T-helper 2 cell treated with Interferon-gamma antibody and Interleukin-4, amounts not matched to agents 5 μg/mL and 100 μg/mL, for 36 hours (primary cell): ENCODE measurements at regions not wholly inside any gene's neighbourhood (a gene's known extent, or its start where the extent isn't known, plus 50 kb on each side); places are given as distances from the start of the nearest gene placed in this dataset.

ENCODE experiments used
- DNase-seq: peaks from one replicate; pipeline ENCODE4 v3.0.0; 2021; ENCODE audit warnings: low spot score
- H3K27ac Mint-ChIP-seq: one replicate; pipeline ENCODE4 v1.8.0; 2021; ENCODE audit warnings: mild to moderate bottlenecking, mixed read lengths
- H3K27me3 Mint-ChIP-seq: one replicate; pipeline ENCODE4 v1.8.0; 2021; ENCODE audit warnings: low read depth, mixed read lengths
- H3K36me3 Mint-ChIP-seq: one replicate; pipeline ENCODE4 v1.8.0; 2021; ENCODE audit warnings: low read depth, mixed read lengths
- H3K4me1 Mint-ChIP-seq: one replicate; pipeline ENCODE4 v1.8.0; 2021; ENCODE audit warnings: low read depth, mixed read lengths
- H3K4me3 Mint-ChIP-seq: one replicate; pipeline ENCODE4 v1.8.0; 2022; ENCODE audit warnings: mild to moderate bottlenecking, moderate library complexity, mixed read lengths
- H3K9me3 Mint-ChIP-seq: one replicate; pipeline ENCODE4 v1.8.0; 2021; ENCODE audit warnings: mixed read lengths

DNA sequence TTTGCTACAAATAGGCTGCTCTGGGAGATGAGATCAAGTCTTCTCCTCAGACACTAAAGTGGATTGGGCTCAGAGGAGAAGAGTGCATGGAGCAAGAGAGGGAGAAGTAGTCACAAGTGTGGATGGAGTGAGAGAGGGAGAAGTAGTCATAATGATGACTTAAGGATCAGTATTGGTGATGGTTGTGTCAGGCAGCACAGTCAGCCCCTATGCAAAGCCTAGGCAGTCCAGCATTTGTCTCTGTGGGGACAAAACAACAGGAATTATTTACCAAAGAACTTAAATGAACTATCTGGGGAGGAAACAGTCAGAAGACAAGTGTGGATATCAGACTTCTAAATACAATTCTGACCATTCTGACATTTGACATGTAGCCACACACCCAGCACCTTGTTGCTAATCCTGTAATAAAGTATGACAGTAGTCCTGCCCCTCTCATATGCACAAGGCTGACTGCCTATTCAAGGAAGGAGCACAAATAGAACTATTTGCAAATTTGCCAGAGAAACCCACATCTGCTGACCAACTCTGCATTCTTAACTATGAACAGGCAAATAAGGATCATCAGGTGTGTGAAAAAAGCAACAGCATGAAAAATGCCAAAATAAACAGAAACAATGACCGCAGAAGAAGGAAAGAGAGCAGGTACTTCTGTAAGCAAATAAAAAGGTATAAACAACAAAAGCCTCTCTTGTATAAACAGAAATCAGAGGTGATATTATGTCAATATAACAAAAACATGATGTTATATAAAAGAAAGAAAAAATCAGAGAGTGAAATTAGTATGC, 1597.9 kb upstream of the ACVR2A start:
- Mint-ChIP-seq H3K4me1 (no peaks in the 10 kb centered on the region), H3K9me3 (no peaks in the 10 kb centered on the region), H3K27ac (no peak overlapping the region), H3K27me3 (no peaks in the 10 kb centered on the region), H3K36me3 (no peaks in the 10 kb centered on the region), H3K4me3 (no peak overlapping the region)
- no peak for DNase-seq

DNA sequence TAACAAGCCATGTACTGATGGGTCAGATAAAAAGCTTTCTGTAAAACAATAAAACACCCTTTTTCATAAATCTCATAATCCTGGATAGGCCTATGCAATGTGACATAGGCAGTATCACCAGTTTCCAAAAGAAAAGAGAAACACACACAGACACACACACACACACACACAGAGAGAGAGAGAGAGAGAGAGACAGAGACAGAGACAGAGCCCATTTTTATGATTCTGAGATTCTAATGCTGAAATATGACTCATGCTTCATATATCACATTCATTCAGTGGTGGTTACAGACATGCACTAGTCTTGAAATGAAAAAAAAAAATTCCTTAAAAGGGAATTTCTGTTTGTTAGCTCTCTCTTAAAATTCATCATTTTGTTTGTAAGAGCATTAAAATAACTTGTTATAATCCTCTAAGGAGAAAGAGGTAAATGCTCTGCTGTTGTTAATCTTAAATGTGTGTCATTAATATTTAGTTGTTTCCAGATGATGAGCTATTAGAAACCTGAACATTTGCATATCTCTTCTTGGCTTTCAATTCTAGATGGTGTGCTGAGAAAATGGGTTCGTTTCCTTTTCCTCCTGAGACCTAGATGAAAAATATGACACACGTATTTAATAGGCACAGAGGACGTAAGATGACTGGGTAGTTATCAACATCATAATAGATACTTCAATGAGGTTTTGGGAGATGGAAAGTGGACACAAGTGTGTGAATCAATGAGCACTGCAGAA, 1598.7 kb upstream of the ACVR2A start:
- DNase-seq, result no peak
- Mint-ChIP-seq H3K9me3 (no peaks in the 10 kb centered on the region), H3K27me3 (no peaks in the 10 kb centered on the region), H3K4me3 (no peak overlapping the region), H3K36me3 (no peaks in the 10 kb centered on the region), H3K27ac (no peak overlapping the region), H3K4me1 (no peaks in the 10 kb centered on the region)

DNA sequence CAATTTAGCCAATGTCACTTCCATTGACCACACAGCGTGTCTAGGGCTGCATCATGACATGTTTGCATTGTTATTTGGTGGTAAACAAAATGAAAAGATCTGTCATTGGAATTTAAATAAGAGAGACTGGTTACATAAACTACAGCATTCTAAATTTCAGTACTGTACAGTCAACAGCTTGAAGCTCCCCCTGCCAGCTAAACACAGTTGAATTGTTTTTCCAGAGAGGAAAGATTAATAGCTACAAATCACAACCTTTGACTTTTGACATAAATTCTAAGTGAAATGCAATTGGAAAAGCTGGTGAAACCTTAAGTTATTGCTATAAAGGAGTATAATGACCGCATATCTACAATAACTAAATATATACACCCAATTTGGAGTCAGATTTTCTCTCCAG, 1600.0 kb upstream of the ACVR2A start:
- H3K4me3 Mint-ChIP-seq, result no peak overlapping the region
- H3K27ac Mint-ChIP-seq, result no peak overlapping the region
- no peaks in the 10 kb centered on the region for H3K36me3 Mint-ChIP-seq
- no peaks in the 10 kb centered on the region for H3K9me3 Mint-ChIP-seq
- no peak for DNase-seq
- H3K27me3 Mint-ChIP-seq, result no peaks in the 10 kb centered on the region
- H3K4me1 Mint-ChIP-seq, result no peaks in the 10 kb centered on the region

DNA sequence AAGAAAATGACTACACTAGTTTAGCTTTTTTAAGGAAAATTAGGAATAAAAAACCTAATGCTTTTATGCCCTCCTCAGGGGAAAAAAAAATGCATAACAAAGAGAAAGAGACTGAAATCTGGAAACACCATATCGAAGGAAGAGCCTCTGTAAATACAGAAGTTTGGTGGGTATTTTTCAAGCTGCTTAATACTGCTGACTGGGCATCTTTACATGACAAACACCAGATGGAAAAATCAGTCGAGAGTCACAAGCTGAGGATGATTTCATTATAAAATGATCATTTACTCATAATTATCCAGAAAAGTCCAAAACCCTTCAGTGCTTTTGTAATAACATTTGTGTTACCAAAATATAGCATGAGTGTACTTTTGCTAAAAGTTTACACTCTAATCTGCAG, 1600.7 kb upstream of the ACVR2A start:
- no peak overlapping the region for H3K4me3 Mint-ChIP-seq
- no peak for DNase-seq
- no peaks in the 10 kb centered on the region for H3K36me3 Mint-ChIP-seq
- H3K27me3 Mint-ChIP-seq, result no peaks in the 10 kb centered on the region
- H3K9me3 Mint-ChIP-seq, result no peaks in the 10 kb centered on the region
- H3K4me1 Mint-ChIP-seq, result no peaks in the 10 kb centered on the region
- H3K27ac Mint-ChIP-seq, result no peak overlapping the region

DNA sequence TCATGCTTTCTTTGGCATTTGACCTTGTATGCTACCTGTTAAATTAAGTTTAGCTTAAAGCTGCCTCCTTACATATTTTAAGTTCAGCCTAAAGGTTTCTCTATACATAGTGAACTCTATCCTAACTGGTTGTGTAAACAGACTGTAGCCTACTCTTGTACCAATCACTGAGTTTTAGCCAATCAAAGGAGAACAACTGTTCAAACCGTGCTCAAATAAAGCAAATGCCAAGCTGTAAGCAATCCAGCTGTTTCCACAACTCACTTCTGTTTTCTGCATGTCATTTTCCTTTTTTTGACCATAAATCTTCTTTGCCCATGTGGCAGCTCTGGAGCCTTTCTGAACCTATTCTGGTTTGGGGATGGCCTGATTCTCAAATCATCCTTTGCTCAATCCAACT, 1603.8 kb upstream of the ACVR2A start:
- Mint-ChIP-seq H3K9me3 (no peaks in the 10 kb centered on the region), H3K4me3 (no peak overlapping the region), H3K4me1 (no peaks in the 10 kb centered on the region), H3K27me3 (no peaks in the 10 kb centered on the region), H3K27ac (no peak overlapping the region), H3K36me3 (no peaks in the 10 kb centered on the region)
- DNase-seq, result no peak

DNA sequence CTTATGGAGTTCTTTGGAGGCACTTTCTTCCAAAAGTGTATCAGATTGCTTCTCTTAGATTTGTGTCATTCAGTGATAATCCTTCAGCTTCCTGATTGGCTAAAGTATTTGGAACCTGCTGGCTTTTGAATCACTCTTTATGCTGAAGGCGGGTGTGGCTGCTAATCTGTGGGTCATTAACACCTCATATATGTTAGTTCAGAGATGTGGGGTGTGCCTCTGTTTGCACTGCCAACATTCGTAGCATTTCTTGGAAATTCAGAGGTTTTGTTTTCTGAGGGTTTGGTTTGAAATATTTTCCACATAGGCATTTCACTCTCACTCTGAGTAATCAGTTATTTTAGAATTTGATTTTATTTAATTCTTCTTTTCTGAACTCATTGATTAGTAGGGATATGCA, 1604.4 kb upstream of the ACVR2A start:
- H3K4me1 Mint-ChIP-seq, result no peaks in the 10 kb centered on the region
- no peak overlapping the region for H3K27ac Mint-ChIP-seq
- DNase-seq, result no peak

DNA sequence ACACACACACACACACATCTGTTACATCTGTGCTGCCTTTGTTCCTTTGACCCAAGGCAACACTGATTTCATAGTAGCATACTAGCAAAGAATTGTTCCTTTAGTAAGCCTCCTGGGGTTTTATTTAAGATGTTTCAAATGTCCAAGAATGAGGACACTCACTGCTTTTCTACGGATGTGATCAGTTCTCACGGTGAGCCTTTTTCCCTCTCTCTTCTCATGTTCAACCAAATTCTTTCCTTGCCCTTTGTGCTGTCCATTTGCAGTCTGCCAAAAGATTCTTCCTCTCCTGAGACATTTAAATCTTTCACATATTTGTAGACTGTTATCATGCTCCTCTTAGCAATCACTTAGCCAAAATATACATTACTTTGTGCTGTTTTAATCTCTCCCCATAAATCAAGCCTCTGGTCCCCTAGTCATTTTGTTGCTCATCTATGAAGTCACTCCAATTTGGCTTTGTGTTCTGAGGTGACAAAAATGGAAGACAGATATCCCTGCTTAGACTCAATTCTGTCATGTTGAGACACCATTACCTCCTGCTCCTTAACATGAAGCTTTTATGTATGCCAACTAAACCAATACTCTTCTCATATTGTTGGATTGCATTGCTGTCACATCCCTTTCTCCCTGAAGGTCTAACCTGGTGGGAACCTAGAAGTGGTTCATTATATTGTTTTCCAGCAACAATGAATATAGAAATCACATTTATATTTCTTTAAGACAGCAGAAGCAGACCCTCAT, 1605.3 kb upstream of the ACVR2A start:
- no peaks in the 10 kb centered on the region for H3K27me3 Mint-ChIP-seq
- H3K4me1 Mint-ChIP-seq, result no peaks in the 10 kb centered on the region
- no peak overlapping the region for H3K4me3 Mint-ChIP-seq
- no peak overlapping the region for H3K27ac Mint-ChIP-seq
- DNase-seq, result no peak
- H3K9me3 Mint-ChIP-seq, result no peaks in the 10 kb centered on the region
- H3K36me3 Mint-ChIP-seq, result no peaks in the 10 kb centered on the region

More for the DNA sequence above, 1604.4 kb upstream of the ACVR2A start:
- H3K9me3 Mint-ChIP-seq, result no peaks in the 10 kb centered on the region
- H3K4me3 Mint-ChIP-seq, result no peak overlapping the region
- H3K36me3 Mint-ChIP-seq, result no peaks in the 10 kb centered on the region
- no peaks in the 10 kb centered on the region for H3K27me3 Mint-ChIP-seq

DNA sequence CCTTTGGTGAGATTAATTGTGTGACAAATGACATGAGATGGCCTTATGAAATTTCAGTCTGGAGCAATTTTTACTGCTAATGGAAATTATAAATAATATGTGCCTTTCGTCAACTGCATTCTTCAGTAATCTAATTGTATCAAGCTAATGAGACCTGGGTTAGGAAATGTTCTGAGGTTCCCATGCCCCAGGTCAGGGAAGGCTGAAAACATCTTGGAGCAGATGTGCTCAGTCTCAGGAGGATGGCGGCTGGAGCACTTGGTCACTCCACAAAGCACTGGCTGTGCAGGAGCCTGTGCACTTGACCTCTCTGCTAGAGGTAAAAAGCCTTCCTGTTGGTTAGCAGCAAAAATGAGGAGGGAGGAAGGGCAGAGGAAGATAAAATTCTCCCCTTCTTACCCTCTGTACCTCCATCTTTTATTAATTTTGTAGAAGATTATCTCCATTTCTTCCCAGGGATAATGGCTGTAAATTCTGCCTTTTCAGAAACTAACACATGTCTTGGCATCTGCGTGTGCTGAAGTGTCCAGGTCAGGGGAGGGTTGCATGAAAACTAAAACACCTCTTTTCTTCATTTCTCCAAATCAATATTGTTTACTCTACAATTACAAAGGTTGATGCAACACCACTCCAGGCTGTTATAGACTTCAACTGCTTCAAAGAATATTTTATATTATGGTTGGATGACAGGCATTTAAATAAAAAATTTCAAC, 1606.4 kb upstream of the ACVR2A start:
- Mint-ChIP-seq H3K9me3 (no peaks in the 10 kb centered on the region), H3K4me3 (no peak overlapping the region), H3K27me3 (no peaks in the 10 kb centered on the region), H3K36me3 (no peaks in the 10 kb centered on the region), H3K4me1 (no peaks in the 10 kb centered on the region), H3K27ac (no peak overlapping the region)
- DNase-seq, result no peak

DNA sequence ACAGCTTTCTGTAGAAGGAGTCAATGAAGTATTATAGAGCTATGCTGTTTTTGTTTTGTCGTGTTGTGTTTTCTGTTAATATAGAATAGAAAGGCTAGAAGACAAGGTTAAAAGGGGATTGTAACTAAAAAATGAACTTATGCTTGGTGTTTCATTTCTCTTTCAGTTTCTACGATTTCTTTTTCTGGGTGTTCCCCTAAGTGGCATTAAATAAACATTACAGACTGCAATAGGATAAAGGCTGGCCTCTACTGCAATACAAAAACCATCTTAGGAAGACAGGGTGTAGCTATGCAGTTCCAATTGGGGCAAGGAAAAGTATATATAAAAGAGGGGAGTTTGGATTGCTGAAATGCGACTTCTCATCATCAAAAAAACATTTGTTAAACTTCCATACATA, 1609.7 kb upstream of the ACVR2A start:
- H3K27ac Mint-ChIP-seq, result no peak overlapping the region
- no peak overlapping the region for H3K4me3 Mint-ChIP-seq
- DNase-seq, result no peak
- H3K36me3 Mint-ChIP-seq, result no peaks in the 10 kb centered on the region
- H3K4me1 Mint-ChIP-seq, result no peaks in the 10 kb centered on the region
- H3K9me3 Mint-ChIP-seq, result no peaks in the 10 kb centered on the region
- H3K27me3 Mint-ChIP-seq, result no peaks in the 10 kb centered on the region

DNA sequence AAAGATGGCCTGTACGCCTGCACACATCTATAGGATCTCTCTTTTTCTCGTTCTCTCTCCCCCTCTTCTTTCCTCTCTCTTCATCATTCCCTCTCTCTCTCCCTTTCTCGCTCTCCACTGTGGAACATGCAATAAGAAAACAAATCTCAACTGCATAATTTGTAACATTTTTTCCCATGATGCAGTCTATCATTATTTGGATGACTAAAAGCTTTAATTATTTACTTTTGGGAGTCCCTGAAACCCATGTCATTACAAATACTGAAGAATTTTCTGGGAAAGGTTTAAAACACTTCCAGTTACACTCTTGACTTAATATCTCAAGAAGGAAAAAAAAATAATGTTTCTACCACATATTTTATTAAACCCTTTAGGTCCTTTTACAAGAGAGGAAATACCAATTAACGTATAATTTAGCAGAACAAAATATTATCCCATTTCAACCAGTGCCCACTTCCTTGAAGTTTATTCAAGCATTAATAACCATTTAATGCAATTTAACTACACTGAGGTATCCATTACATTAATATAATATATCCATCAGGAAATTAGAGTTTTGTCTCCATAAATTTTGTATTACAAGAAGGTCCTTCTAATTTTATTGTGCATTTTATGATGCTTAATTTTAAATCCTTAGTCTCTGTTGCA, 1615.2 kb upstream of the ACVR2A start:
- no peaks in the 10 kb centered on the region for H3K4me1 Mint-ChIP-seq
- H3K9me3 Mint-ChIP-seq, result no peaks in the 10 kb centered on the region

DNA sequence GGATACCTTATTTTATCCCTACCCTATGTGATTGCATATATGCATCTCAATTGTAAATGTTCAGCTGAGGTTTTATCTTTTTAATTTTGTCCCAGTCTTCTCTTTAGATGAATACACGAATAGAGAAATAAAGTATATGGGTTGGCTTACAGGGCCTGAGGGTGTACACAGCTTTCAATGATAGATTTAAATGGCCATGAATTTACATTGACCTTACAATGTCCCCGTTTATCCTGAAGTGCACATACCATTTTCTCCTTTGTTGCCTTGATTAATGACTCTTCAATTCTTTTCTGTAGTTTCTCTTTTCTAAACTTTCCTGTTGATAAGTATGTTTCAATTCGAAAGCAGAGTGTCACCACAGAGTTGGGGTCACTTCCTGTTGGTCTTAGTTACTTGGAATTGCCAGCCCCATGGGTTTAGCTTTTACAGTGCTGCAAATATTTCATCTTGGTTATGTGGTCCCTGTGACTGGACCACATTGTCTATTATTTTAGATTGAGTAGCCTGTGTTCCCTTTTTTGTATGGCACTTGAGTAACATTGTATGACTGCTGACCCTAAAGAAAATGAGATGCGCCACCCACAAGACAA, 1616.3 kb upstream of the ACVR2A start:
- no peaks in the 10 kb centered on the region for H3K9me3 Mint-ChIP-seq
- DNase-seq, result no peak
- no peak overlapping the region for H3K4me3 Mint-ChIP-seq
- no peaks in the 10 kb centered on the region for H3K4me1 Mint-ChIP-seq
- no peak overlapping the region for H3K27ac Mint-ChIP-seq
- no peaks in the 10 kb centered on the region for H3K36me3 Mint-ChIP-seq
- H3K27me3 Mint-ChIP-seq, result no peaks in the 10 kb centered on the region

More for the DNA sequence above, 1615.2 kb upstream of the ACVR2A start:
- no peak for DNase-seq
- Mint-ChIP-seq H3K27me3 (no peaks in the 10 kb centered on the region), H3K36me3 (no peaks in the 10 kb centered on the region), H3K27ac (no peak overlapping the region), H3K4me3 (no peak overlapping the region)

DNA sequence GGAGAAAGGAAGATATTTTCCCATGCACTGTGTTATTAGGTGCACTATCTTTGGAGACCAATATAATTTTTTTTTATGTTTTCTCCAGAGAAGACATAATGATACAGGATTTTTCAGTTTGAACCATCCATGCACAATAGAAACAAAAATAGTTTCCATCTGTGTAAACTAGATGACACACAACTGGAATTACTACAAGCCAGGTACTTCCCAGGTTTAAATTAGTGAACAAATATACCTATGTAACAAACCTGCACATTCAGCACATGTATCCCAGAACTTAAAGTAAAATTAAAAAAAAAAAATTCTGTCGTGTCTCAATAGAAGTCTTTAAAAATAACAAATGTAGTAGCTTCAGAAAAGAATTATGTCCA, 1616.8 kb upstream of the ACVR2A start:
- H3K27me3 Mint-ChIP-seq, result no peaks in the 10 kb centered on the region
- H3K4me3 Mint-ChIP-seq, result no peak overlapping the region
- DNase-seq, result no peak
- H3K9me3 Mint-ChIP-seq, result no peaks in the 10 kb centered on the region
- no peaks in the 10 kb centered on the region for H3K4me1 Mint-ChIP-seq
- no peak overlapping the region for H3K27ac Mint-ChIP-seq
- H3K36me3 Mint-ChIP-seq, result no peaks in the 10 kb centered on the region
